GM18907 (cell line): ENCODE measurements at regions not wholly inside any gene's neighbourhood (a gene's known extent, or its start where the extent isn't known, plus 50 kb on each side); places are given as distances from the start of the nearest gene placed in this dataset.

Source experiments
- ATAC-seq: cut with Tn5 transposase; IDR thresholded peaks from one replicate; pipeline ENCODE4 v1.9.1; 2021; ENCODE audit warnings: mild to moderate bottlenecking, moderate library complexity; ENCODE audit not compliant: unreplicated experiment

DNA sequence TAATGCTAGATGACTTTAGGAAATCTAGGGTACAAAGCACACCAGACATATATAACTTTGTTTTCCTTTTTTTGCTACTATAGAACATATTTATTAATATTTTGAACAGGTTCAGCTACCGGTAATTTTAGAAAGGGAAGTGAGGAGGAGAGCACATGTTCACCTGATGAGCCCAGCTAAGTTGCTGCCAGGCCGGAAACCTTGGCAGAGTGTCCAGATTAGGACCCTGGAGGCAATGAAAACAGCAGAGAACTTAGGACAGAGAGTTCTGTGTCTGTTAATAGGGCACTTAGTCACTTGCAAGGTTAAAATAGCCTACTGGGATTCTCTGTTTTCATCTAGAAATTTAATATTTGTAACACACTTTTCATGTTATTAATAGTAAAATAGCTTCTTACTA lies 348.9 kb upstream of the CPEB2 start:
- no peak for ATAC-seq

DNA sequence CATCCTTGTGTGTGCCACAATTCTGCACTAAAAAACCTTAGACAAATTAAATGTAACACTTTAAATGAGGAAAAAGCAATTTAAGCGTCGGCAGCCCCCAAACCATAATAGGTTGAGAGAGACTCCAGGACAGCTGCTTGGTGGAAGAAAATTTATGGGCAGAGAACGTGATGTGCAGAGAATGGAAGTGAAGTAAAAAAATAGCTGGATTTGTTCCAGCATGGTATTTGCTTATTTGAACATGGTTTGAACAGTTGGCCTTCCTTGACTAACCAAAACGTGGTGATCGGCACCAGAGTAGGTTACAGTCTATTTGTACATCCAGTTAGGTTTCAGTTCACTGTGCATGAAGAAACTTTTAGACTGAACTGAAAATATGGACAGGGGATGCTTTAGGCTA lies 343.0 kb upstream of the CPEB2 start:
- no peak for ATAC-seq

DNA sequence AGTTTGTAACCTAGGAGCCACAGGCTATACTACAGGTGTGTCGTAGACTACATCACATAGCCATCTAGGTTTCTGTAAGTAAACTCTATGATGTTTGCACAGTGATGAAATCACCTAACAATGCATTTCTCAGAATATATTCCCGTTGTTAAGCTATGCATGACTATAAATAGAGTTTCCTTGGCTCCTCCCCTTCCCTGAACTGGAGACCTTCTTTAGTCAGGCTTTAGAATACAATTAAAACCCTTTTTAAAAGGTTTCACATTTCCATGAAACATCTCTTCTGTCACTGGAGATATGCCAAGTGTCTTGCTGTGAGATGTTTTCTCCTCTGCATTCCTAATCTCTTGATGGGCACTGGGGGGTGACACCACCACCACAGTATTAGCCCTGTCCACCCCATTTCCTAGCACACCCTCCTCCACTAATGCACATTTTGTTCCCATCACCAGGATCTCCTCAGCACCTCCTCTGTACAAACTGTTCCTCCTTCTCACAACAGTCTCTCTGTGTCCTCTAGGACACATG lies 334.6 kb upstream of the CPEB2 start:
- no peak for ATAC-seq

GRCh38 chr4:14668296-14668695 lies 334.0 kb upstream of the CPEB2 start:
- no peak for ATAC-seq

DNA sequence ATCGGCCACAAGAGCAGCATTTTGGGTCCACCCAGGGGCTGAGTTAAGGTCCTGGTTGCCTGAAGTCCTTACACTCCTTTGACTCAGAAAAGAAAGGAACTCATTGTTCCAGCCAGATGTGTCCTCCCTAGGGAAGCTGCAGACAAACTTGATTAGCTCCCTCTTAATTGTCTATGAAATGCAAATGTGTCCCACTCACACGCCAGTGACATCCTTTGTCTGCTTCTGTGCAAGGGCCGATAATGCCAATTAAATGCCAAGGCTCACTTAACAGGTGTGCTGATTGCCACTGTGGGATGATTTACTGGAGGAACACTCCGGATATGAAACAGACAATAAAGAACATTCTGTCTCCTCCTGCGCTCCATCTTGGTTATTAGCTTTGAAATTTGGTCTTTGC lies 332.9 kb upstream of the CPEB2 start:
- ATAC-seq = no peak

DNA sequence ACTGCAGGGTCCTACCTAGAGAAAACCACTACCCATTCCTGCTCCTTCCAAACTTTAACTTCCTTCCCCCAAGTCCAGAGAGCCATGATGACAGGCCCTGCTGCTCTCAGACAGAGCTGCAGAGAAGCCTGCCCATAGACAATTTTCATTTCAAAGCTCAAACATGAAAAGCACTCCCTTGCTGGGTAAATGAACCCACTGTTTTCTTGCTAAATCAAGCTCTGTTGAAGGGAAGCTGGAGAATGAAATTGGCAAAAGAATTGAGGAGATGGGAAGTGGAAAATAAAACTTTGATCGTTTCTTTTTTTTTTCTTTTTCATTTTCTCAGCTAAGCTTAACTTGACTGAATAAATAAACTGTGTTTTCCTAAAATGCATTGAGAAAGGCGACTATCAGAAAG lies 331.1 kb upstream of the CPEB2 start:
- ATAC-seq = no peak

- ATAC-seq = no peak
Measured at GRCh38 chr4:14675279-14675985, 326.8 kb upstream of the CPEB2 start.

- no peak for ATAC-seq
Measured at GRCh38 chr4:14679906-14680305, 322.4 kb upstream of the CPEB2 start.

DNA sequence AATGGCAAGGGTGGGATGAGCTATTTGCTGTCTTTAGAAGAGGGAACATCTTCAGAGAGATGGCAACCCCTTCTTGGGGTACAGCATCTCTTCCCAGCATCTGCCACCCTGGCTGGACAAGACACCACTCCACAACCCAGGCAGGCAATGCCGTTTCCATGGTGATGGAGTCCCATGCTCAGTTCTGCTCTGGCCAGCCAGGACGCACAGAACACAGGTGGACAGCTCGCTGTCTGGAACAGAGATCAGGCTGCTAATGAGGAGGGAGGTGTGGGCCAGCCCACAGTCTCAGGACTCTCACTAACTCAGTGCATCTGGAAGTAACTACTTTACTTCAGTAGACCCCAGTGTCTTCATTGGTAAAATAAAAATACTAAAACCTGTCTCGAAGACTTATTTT lies 321.0 kb upstream of the CPEB2 start:
- no peak for ATAC-seq

GRCh38 chr4:14693728-14694127 lies 308.6 kb upstream of the CPEB2 start:
- ATAC-seq = no peak

- ATAC-seq = no peak
Measured at GRCh38 chr4:14695095-14695845, 307.0 kb upstream of the CPEB2 start.

DNA sequence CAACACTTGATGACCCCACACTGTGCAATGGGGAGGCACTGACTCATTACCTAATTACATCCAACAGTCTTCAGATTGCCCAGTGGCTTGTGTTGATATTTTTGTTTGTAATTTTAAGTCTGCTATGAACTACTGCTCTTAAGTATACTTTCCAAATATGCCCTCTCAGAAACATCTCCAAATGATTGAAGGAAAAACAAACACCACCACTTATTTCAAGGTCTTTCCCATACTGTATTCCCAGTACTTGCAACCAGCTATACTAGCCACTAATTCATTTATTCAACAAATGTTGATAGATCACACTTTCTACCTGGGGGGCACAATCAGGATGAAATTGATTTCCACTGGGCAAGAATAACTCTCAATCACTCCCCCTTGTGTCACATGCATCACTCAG lies 302.2 kb upstream of the CPEB2 start:
- ATAC-seq = no peak

- ATAC-seq = no peak
Measured at GRCh38 chr4:14700544-14700943, 301.7 kb upstream of the CPEB2 start.

DNA sequence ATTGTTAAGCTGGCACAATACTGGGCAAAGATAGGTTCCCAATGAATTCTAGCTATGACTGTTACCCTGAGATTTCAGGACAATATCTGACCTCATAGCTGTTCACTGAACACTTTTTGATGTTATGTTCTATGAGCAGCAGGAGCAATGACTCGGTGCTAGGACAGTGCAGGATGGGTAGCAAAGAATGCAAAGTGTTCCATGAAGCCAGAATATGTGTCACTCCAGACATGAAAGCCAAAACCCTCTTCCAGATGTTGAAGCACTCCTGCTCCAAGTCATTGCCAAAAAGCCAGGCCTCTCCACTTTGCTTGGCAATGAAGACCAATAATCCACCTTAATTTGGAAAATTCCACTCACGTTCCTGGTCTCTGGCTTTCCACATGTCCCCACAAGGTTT lies 300.9 kb upstream of the CPEB2 start:
- ATAC-seq = no peak

DNA sequence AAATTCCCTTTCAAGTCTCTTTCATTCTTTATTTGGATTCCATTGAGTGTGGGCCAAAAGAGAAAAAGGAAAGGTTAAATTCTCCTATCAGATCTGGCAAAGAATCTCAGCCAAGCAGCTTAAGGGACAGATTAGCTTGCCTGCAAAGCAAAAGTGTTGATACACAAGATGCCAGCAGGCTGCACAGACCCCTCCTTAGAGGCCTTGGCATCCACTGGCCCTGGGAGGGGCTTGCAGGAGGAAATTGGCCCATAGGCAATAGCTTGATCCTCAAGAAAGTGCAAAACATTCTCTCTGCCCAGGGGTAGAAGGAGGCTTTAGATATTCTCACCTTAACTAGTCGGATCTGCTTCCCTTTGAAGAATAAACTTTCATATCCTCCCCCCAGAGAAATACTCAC lies 300.4 kb upstream of the CPEB2 start:
- no peak for ATAC-seq

DNA sequence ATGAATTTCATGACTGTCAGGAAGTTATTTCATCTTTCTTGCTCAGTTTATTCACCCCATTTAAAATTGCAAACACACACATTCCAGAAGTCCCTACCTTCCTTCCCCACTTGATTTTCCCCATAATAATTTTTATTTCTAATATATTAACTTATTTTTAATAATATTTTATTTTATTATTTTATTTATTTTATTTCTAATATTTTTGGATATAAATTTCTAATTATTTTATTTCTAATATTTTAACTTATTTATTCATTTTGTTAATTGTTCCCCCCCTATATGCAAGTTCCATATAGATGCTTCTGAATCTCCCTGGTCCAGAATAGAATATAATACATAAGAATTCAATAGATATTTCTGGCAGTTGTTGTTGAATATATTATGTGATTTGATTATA lies 293.7 kb upstream of the CPEB2 start:
- no peak for ATAC-seq

DNA sequence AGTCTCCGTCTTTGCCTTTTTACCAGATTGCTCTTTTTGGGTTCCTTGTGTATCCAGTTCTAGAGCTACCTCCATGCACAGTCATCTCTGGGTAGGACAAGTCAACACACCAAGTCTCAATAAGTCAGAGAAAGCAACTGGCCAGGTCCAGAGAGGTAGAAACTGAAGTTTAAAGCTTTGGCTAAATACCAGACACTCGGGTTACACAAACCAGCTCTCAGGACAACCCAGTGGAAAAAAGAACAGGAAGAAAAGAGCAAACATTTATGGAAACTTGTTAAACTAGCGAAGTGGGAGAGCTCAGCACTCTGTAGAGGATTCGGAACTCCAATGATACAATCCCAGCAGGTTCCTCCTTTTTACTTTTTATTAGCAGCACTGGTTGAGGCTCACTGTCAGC lies 291.0 kb upstream of the CPEB2 start:
- no peak for ATAC-seq

DNA sequence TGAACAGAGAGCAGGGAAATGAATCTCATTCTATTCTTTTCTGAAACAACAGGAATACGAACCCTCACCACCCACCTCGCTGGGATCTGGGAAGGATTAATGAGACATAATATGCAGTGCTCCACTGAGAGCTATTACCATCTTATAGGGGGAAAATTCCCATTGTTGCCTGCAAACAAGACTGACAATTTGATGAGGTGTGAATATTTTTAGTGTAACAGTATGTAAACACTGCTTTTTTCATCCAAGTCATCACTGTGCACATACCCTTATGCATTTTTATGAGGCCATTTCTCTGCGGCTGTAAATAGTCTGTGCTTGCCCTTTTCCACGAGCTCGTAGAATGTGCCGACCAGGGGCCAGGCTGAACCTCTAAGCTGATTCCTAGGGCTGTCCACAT lies 285.6 kb upstream of the CPEB2 start:
- ATAC-seq = no peak

DNA sequence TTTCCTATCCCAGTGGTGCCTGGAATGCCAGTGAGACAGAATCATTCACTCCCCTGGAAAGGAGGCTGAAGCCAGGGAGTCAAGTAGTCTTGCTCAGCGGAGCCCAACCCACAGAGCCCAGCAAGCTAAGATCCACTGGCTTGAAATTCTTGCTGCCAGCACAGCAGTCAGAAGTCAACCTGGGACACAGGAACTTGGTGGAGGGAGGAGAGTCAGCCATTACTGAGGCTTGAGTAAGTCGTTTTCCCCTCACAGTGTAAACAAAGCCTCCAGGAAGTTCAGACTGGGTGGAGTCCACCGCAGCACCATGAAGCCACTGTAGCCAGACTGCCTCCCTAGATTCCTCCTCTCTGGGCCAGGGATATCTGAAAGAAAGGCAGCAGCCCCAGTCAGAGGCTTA lies 283.2 kb upstream of the CPEB2 start:
- ATAC-seq = no peak

DNA sequence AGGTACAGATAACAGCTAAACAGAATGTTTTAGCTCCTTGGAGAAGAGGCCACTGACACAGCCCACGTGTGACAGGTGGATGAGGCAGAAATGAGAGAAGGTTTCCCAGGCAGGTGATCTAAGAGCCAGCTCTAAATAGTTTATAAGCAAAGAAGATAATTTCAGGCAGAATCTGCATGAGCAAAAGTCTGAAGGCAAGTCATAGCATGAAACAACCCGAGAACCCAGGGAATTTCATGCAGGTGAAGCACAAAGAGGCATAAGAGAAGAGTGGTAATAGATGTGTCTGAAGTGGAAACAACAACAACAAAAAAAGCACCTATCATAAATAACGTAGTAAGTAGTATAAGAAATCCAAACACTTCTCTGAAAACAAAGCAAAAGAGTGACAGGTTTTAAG lies 275.8 kb upstream of the CPEB2 start:
- ATAC-seq = no peak

GRCh38 chr4:14726877-14727361 lies 275.4 kb upstream of the CPEB2 start:
- ATAC-seq = no peak

- no peak for ATAC-seq
Measured at GRCh38 chr4:14729282-14730000, 272.8 kb upstream of the CPEB2 start.
